ENCODE measurements at regions not wholly inside any gene's neighbourhood (a gene's known extent, or its start where the extent isn't known, plus 50 kb on each side); places are given as distances from the start of the nearest gene placed in this dataset.

DNA sequence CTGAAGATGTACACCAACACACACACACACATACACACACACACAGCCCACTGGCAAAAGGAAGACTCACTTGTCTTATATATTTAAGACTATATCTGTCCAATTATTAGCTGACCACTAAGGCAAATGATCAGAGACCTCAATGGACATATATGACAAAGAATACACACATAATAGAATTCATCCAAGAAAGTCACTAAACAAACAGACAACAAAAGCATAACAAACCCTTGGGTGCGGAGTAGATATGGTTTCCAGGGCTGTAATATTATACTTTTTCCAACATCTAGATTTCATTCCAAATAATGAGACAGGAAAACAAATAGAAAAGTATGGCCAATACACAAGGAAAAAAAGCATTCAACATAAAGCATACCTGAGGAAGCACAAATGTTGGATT is 72.3 kb upstream of the PRICKLE2 start:
- no peak overlapping the region for H3K14ac ChIP-seq (ENCODE audit: low read length)
- H2AK5ac ChIP-seq (ENCODE audit: low read depth, low read length) = no peak overlapping the region
- H3K4me1 ChIP-seq (ENCODE audit: control insufficient read depth in 2 of 2, insufficient read depth in 1 of 2, low read depth in 1 of 2, low read length in 2 of 2) = no peaks in the 10 kb centered on the region
- H2BK15ac ChIP-seq (ENCODE audit: low read length) = no peak overlapping the region
- H3K9me3 ChIP-seq (replicated peaks in 1 of 2; ENCODE audit: control insufficient read depth in 2 of 2, insufficient read depth in 1 of 2, low read depth in 1 of 2, low read length in 2 of 2) = peaks cover 2 to 12% of the 10 kb centered on the region in 2 donors
- no peak overlapping the region for H3K4me3 ChIP-seq (ENCODE audit: low read length in 2 of 2)
- H2AFZ ChIP-seq (ENCODE audit: low read length) = no peak overlapping the region
- H3K23ac ChIP-seq (ENCODE audit: low read depth, low read length, poor library complexity) = no peak overlapping the region
- H3K79me1 ChIP-seq (ENCODE audit: low read depth, low read length) = no peaks in the 10 kb centered on the region
- H3K36me3 ChIP-seq (replicated peaks in 1 of 2; ENCODE audit: control insufficient read depth in 2 of 2, insufficient read depth in 2 of 2, low read length in 2 of 2) = no peaks in the 10 kb centered on the region
- H3K18ac ChIP-seq (ENCODE audit: low read length) = no peak overlapping the region
- whole genome bisulfite sequencing, 2 donors (ENCODE audit: extremely low coverage in 2 of 2, insufficient read length in 2 of 2, insufficient replicate concordance in 1 of 2) = no CpG with 5 or more reads among the region's 1 CpG
- H2BK12ac ChIP-seq (ENCODE audit: low read length) = no peak overlapping the region
- no peak overlapping the region for H2BK120ac ChIP-seq (ENCODE audit: low read depth, low read length)
- no peaks in the 10 kb centered on the region for H3K27me3 ChIP-seq (ENCODE audit: control insufficient read depth in 3 of 3, insufficient read depth in 3 of 3, low read depth in 1 of 3, low read length in 3 of 3)
- H3K9ac ChIP-seq (ENCODE audit: low read depth, low read length, poor library complexity) = no peak overlapping the region
- H4K8ac ChIP-seq (ENCODE audit: low read depth, low read length) = no peak overlapping the region
- no peak for DNase-seq (ENCODE audit: low spot score)
- no peak overlapping the region for H2BK5ac ChIP-seq (ENCODE audit: low read length)
- no peak overlapping the region for H4K91ac ChIP-seq (ENCODE audit: low read depth, low read length, poor library complexity)
- H3K4me2 ChIP-seq (ENCODE audit: insufficient read depth, low read length, poor library complexity, severe bottlenecking) = no peak overlapping the region
- H3K27ac ChIP-seq (replicated peaks; ENCODE audit: low read length) = no peak overlapping the region
- H3K4ac ChIP-seq (ENCODE audit: low read length) = no peak overlapping the region

DNA sequence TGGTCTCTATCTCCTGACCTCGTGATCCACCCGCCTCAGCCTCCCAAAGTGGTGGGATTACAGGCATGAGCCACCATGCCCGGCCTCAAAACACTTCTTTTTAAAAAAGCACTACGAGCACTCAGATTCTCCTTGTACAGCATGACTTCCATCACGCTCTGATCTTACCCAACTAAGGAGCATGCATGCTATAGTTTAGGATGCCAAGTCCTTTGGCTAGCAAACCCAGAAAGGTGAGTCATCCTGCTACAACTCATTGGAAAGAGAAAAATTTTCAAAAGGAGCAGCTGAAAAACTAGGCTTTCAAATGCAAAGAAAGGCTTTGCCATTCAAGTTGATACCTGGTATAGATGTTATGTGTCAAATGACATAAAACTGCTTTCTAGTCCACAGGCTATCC is 70.3 kb upstream of the PRICKLE2 start:
- no peak overlapping the region for H3K4ac ChIP-seq (ENCODE audit: low read length)
- no peak overlapping the region for H4K8ac ChIP-seq (ENCODE audit: low read depth, low read length)
- no peak overlapping the region for H3K4me3 ChIP-seq (ENCODE audit: low read length in 2 of 2)
- no peak overlapping the region for H3K4me2 ChIP-seq (ENCODE audit: insufficient read depth, low read length, poor library complexity, severe bottlenecking)
- H4K91ac ChIP-seq (ENCODE audit: low read depth, low read length, poor library complexity) = no peak overlapping the region
- H2BK15ac ChIP-seq (ENCODE audit: low read length) = no peak overlapping the region
- no peak overlapping the region for H3K27ac ChIP-seq (replicated peaks; ENCODE audit: low read length)
- no peak overlapping the region for H3K14ac ChIP-seq (ENCODE audit: low read length)
- H3K9me3 ChIP-seq (replicated peaks in 1 of 2; ENCODE audit: control insufficient read depth in 2 of 2, insufficient read depth in 1 of 2, low read depth in 1 of 2, low read length in 2 of 2) = peaks cover 2 to 12% of the 10 kb centered on the region in 2 donors
- no peaks in the 10 kb centered on the region for H3K27me3 ChIP-seq (ENCODE audit: control insufficient read depth in 3 of 3, insufficient read depth in 3 of 3, low read depth in 1 of 3, low read length in 3 of 3)
- no peak overlapping the region for H3K23ac ChIP-seq (ENCODE audit: low read depth, low read length, poor library complexity)
- H3K18ac ChIP-seq (ENCODE audit: low read length) = no peak overlapping the region
- H2AK5ac ChIP-seq (ENCODE audit: low read depth, low read length) = no peak overlapping the region
- no peak overlapping the region for H3K9ac ChIP-seq (ENCODE audit: low read depth, low read length, poor library complexity)
- no peak overlapping the region for H2BK5ac ChIP-seq (ENCODE audit: low read length)
- H3K79me1 ChIP-seq (ENCODE audit: low read depth, low read length) = no peaks in the 10 kb centered on the region
- no peak for DNase-seq (ENCODE audit: low spot score)
- no peak overlapping the region for H2AFZ ChIP-seq (ENCODE audit: low read length)
- H2BK12ac ChIP-seq (ENCODE audit: low read length) = no peak overlapping the region
- H2BK120ac ChIP-seq (ENCODE audit: low read depth, low read length) = no peak overlapping the region
- no peaks in the 10 kb centered on the region for H3K4me1 ChIP-seq (ENCODE audit: control insufficient read depth in 2 of 2, insufficient read depth in 1 of 2, low read depth in 1 of 2, low read length in 2 of 2)
- WGBS, 2 donors (ENCODE audit: extremely low coverage in 2 of 2, insufficient read length in 2 of 2, insufficient replicate concordance in 1 of 2) = no CpG with 5 or more reads among the region's 5 CpGs
- H3K36me3 ChIP-seq (replicated peaks in 1 of 2; ENCODE audit: control insufficient read depth in 2 of 2, insufficient read depth in 2 of 2, low read length in 2 of 2) = no peaks in the 10 kb centered on the region

DNA sequence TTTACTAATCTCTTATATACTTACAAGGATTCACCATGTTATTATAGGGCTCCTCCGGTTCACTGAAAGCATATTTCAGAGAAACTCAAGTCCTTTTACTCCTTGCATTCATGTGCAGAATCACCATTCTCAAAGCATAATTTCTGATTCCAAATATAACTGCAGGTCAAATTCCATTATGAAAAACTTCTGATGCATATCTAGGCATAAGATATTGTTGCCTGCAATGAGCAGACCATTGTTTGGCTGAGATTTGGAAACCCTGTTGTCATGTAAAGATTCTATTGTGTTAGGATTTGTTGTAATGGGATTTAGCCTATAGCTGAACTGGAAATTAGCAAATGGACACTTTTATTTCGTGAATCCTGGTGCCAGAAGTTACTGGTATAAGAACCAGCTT is 69.5 kb upstream of the PRICKLE2 start:
- Histone ChIP-seq H4K91ac (ENCODE audit: low read depth, low read length, poor library complexity) (no peak overlapping the region), H3K9ac (ENCODE audit: low read depth, low read length, poor library complexity) (no peak overlapping the region), H3K27ac (replicated peaks; ENCODE audit: low read length) (no peak overlapping the region), H3K23ac (ENCODE audit: low read depth, low read length, poor library complexity) (no peak overlapping the region), H3K4me2 (ENCODE audit: insufficient read depth, low read length, poor library complexity, severe bottlenecking) (no peak overlapping the region), H2AK5ac (ENCODE audit: low read depth, low read length) (no peak overlapping the region), H2BK15ac (ENCODE audit: low read length) (no peak overlapping the region), H3K4me3 (ENCODE audit: low read length in 2 of 2) (no peak overlapping the region), H3K4ac (ENCODE audit: low read length) (no peak overlapping the region), H3K79me1 (ENCODE audit: low read depth, low read length) (no peaks in the 10 kb centered on the region), H3K14ac (ENCODE audit: low read length) (no peak overlapping the region), H4K8ac (ENCODE audit: low read depth, low read length) (no peak overlapping the region), H3K4me1 (ENCODE audit: control insufficient read depth in 2 of 2, insufficient read depth in 1 of 2, low read depth in 1 of 2, low read length in 2 of 2) (no peaks in the 10 kb centered on the region), H2BK5ac (ENCODE audit: low read length) (no peak overlapping the region), H2BK120ac (ENCODE audit: low read depth, low read length) (no peak overlapping the region), H3K9me3 (replicated peaks in 1 of 2; ENCODE audit: control insufficient read depth in 2 of 2, insufficient read depth in 1 of 2, low read depth in 1 of 2, low read length in 2 of 2) (peaks cover 2 to 12% of the 10 kb centered on the region in 2 donors), H3K18ac (ENCODE audit: low read length) (no peak overlapping the region), H2AFZ (ENCODE audit: low read length) (no peak overlapping the region), H3K27me3 (ENCODE audit: control insufficient read depth in 3 of 3, insufficient read depth in 3 of 3, low read depth in 1 of 3, low read length in 3 of 3) (no peaks in the 10 kb centered on the region), H3K36me3 (replicated peaks in 1 of 2; ENCODE audit: control insufficient read depth in 2 of 2, insufficient read depth in 2 of 2, low read length in 2 of 2) (no peaks in the 10 kb centered on the region), H2BK12ac (ENCODE audit: low read length) (no peak overlapping the region)
- no CpG with 5 or more reads among the region's 2 CpGs for WGBS, 2 donors (ENCODE audit: extremely low coverage in 2 of 2, insufficient read length in 2 of 2, insufficient replicate concordance in 1 of 2)
- no peak for DNase-seq (ENCODE audit: low spot score)

DNA sequence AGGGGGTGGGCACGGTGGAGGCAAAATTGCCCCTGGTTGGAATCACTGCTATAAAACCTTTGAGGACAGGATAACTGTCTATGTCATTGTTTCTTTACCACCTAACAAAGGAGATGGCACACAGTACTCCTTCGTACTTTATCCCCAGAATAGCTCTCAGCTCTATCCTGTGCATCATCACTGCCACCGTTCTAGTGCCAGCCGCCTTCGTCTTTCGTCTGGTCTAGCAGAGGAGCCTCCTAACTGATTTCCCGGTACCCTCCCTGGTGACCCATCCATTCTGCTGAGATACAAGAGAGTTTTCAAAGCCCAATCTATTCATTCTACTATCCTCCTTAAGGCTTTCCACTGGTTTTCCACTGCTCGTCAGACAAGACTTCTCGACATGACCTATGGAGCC is 67.9 kb upstream of the PRICKLE2 start:
- no peak overlapping the region for H2AFZ ChIP-seq (ENCODE audit: low read length)
- WGBS, 2 donors (ENCODE audit: extremely low coverage in 2 of 2, insufficient read length in 2 of 2, insufficient replicate concordance in 1 of 2) = no CpG with 5 or more reads among the region's 9 CpGs
- no peak overlapping the region for H3K18ac ChIP-seq (ENCODE audit: low read length)
- H3K23ac ChIP-seq (ENCODE audit: low read depth, low read length, poor library complexity) = no peak overlapping the region
- H4K91ac ChIP-seq (ENCODE audit: low read depth, low read length, poor library complexity) = no peak overlapping the region
- H2BK120ac ChIP-seq (ENCODE audit: low read depth, low read length) = no peak overlapping the region
- peaks cover 2 to 12% of the 10 kb centered on the region in 2 donors for H3K9me3 ChIP-seq (replicated peaks in 1 of 2; ENCODE audit: control insufficient read depth in 2 of 2, insufficient read depth in 1 of 2, low read depth in 1 of 2, low read length in 2 of 2)
- H3K36me3 ChIP-seq (replicated peaks in 1 of 2; ENCODE audit: control insufficient read depth in 2 of 2, insufficient read depth in 2 of 2, low read length in 2 of 2) = no peaks in the 10 kb centered on the region
- H3K4me1 ChIP-seq (ENCODE audit: control insufficient read depth in 2 of 2, insufficient read depth in 1 of 2, low read depth in 1 of 2, low read length in 2 of 2) = no peaks in the 10 kb centered on the region
- H3K9ac ChIP-seq (ENCODE audit: low read depth, low read length, poor library complexity) = no peak overlapping the region
- H3K27me3 ChIP-seq (ENCODE audit: control insufficient read depth in 3 of 3, insufficient read depth in 3 of 3, low read depth in 1 of 3, low read length in 3 of 3) = no peaks in the 10 kb centered on the region
- no peak overlapping the region for H3K4me3 ChIP-seq (ENCODE audit: low read length in 2 of 2)
- no peak overlapping the region for H2BK5ac ChIP-seq (ENCODE audit: low read length)
- H2BK12ac ChIP-seq (ENCODE audit: low read length) = no peak overlapping the region
- no peak overlapping the region for H3K4ac ChIP-seq (ENCODE audit: low read length)
- H2AK5ac ChIP-seq (ENCODE audit: low read depth, low read length) = no peak overlapping the region
- DNase-seq (ENCODE audit: low spot score) = no peak
- H3K27ac ChIP-seq (replicated peaks; ENCODE audit: low read length) = no peak overlapping the region
- H3K4me2 ChIP-seq (ENCODE audit: insufficient read depth, low read length, poor library complexity, severe bottlenecking) = no peak overlapping the region
- H3K14ac ChIP-seq (ENCODE audit: low read length) = no peak overlapping the region
- H4K8ac ChIP-seq (ENCODE audit: low read depth, low read length) = no peak overlapping the region
- H2BK15ac ChIP-seq (ENCODE audit: low read length) = no peak overlapping the region
- no peaks in the 10 kb centered on the region for H3K79me1 ChIP-seq (ENCODE audit: low read depth, low read length)
